ENCODE measurements at regions not wholly inside any gene's neighbourhood (a gene's known extent, or its start where the extent isn't known, plus 50 kb on each side); places are given as distances from the start of the nearest gene placed in this dataset.
"Not testable (repeated sequence)": the region's sequence is repeated elsewhere in the genome, so short reads cannot be mapped to it uniquely, and the experiment has no call there.

GRCh38 chr1:96104906-96105305, 616.7 kb upstream of the PTBP2 start:
- Mint-ChIP-seq H3K27ac (no peak overlapping the region), H3K27me3 (ENCODE audit: insufficient read depth) (no peaks in the 10 kb centered on the region), H3K4me3 (no peak overlapping the region), H3K9me3 (peaks cover 22% of the 10 kb centered on the region), H3K4me1 (ENCODE audit: low read depth) (no peaks in the 10 kb centered on the region), H3K36me3 (ENCODE audit: low read depth) (no peaks in the 10 kb centered on the region)
- TF ChIP-seq, protein P1, sequence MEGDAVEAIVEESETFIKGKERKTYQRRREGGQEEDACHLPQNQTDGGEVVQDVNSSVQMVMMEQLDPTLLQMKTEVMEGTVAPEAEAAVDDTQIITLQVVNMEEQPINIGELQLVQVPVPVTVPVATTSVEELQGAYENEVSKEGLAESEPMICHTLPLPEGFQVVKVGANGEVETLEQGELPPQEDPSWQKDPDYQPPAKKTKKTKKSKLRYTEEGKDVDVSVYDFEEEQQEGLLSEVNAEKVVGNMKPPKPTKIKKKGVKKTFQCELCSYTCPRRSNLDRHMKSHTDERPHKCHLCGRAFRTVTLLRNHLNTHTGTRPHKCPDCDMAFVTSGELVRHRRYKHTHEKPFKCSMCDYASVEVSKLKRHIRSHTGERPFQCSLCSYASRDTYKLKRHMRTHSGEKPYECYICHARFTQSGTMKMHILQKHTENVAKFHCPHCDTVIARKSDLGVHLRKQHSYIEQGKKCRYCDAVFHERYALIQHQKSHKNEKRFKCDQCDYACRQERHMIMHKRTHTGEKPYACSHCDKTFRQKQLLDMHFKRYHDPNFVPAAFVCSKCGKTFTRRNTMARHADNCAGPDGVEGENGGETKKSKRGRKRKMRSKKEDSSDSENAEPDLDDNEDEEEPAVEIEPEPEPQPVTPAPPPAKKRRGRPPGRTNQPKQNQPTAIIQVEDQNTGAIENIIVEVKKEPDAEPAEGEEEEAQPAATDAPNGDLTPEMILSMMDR (IDR thresholded peaks at IDR 0.05), result no peak
- no peak for DNase-seq

GRCh38 chr1:96116731-96117130, 604.9 kb upstream of the PTBP2 start:
- Mint-ChIP-seq H3K36me3 (ENCODE audit: low read depth) (no peaks in the 10 kb centered on the region), H3K4me3 (no peak overlapping the region), H3K27ac (no peak overlapping the region), H3K4me1 (ENCODE audit: low read depth) (no peaks in the 10 kb centered on the region), H3K27me3 (ENCODE audit: insufficient read depth) (no peaks in the 10 kb centered on the region), H3K9me3 (peaks cover 11% of the 10 kb centered on the region)
- TF ChIP-seq, protein P1 (IDR thresholded peaks at IDR 0.05), result no peak
- DNase-seq, result no peak

- TF ChIP-seq, protein P1 (IDR thresholded peaks at IDR 0.05), result no peak
- H3K27me3 Mint-ChIP-seq (ENCODE audit: insufficient read depth), result no peaks in the 10 kb centered on the region
- H3K4me3 Mint-ChIP-seq, result no peak overlapping the region
- H3K27ac Mint-ChIP-seq, result no peak overlapping the region
- H3K36me3 Mint-ChIP-seq (ENCODE audit: low read depth), result no peaks in the 10 kb centered on the region
- peaks cover 25% of the 10 kb centered on the region for H3K9me3 Mint-ChIP-seq
- DNase-seq, result no peak
- no peaks in the 10 kb centered on the region for H3K4me1 Mint-ChIP-seq (ENCODE audit: low read depth)
Measured at GRCh38 chr1:96130432-96130831, 591.2 kb upstream of the PTBP2 start.

DNA sequence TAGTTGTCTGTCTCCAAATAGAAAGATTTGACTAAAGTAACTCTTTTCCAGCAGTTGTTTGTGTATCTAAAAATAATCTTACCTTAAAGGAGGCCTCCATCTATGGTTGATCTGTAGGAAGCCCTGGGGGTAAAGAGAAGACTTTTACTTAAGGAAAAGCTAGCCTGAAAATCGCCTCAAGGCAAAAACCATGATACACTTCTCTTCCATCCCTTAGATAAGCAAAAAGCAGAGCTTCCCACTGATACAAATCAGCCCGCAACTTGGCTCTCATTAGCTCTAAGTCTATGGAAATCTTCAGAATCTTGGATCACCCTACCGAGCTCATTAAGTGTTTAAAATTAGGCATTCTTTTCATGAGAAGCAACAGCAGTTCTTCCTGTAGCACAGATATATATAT, 576.9 kb upstream of the PTBP2 start:
- no peak overlapping the region for H3K4me3 Mint-ChIP-seq
- no peaks in the 10 kb centered on the region for H3K27me3 Mint-ChIP-seq (ENCODE audit: insufficient read depth)
- peaks cover 19% of the 10 kb centered on the region; the same call in 1 of the 2 replicates for H3K9me3 Mint-ChIP-seq
- no peaks in the 10 kb centered on the region for H3K4me1 Mint-ChIP-seq (ENCODE audit: low read depth)
- TF ChIP-seq, protein P1 (IDR thresholded peaks at IDR 0.05), result no peak
- H3K36me3 Mint-ChIP-seq (ENCODE audit: low read depth), result no peaks in the 10 kb centered on the region
- H3K27ac Mint-ChIP-seq, result no peak overlapping the region
- DNase-seq, result no peak

DNA sequence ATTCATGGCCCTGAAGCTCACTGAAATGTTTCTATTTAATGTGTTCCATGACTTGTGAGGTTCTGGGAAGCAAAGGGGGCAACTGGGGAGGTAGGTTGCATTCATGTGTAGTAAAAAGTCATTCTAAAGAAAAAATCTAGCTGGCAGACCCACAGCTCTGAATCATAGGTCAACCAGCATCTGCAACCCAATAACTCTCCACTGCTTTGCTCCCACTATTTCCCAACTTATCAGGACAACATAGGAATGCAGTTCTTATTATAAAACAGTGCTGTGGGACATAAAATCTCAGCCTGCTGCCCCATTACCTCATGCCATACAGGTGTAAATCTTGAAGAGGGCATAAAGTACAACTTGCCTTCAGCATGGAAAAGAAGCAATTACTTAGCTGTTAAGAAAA, 576.1 kb upstream of the PTBP2 start:
- Mint-ChIP-seq H3K27me3 (ENCODE audit: insufficient read depth) (no peaks in the 10 kb centered on the region), H3K4me1 (ENCODE audit: low read depth) (no peaks in the 10 kb centered on the region), H3K36me3 (ENCODE audit: low read depth) (no peaks in the 10 kb centered on the region), H3K27ac (no peak overlapping the region), H3K4me3 (no peak overlapping the region), H3K9me3 (peaks cover 24% of the 10 kb centered on the region)
- no peak for DNase-seq
- TF ChIP-seq, protein P1 (IDR thresholded peaks at IDR 0.05), result no peak

GRCh38 chr1:96152957-96153356, 568.6 kb upstream of the PTBP2 start:
- H3K36me3 Mint-ChIP-seq (ENCODE audit: low read depth); H3K27me3 Mint-ChIP-seq (ENCODE audit: insufficient read depth); H3K4me3 Mint-ChIP-seq; H3K4me1 Mint-ChIP-seq (ENCODE audit: low read depth); H3K27ac Mint-ChIP-seq; DNase-seq: not testable (repeated sequence)
- H3K9me3 Mint-ChIP-seq, result peaks cover 43% of the 10 kb centered on the region
